Neural progenitor cell (in vitro differentiated cells): ENCODE measurements at regions not wholly inside any gene's neighbourhood (a gene's known extent, or its start where the extent isn't known, plus 50 kb on each side); places are given as distances from the start of the nearest gene placed in this dataset.

Source experiments
- CTCF ChIP-seq: fragments of 200-600 bp; sonication (generic); IDR thresholded peaks from 2 replicates; pipeline ENCODE4 v1.5.1; 2017; ENCODE audit warnings: antibody characterized with exemption, mild to moderate bottlenecking
- EZH2 ChIP-seq: fragments of 200-600 bp; sonication (generic); IDR thresholded peaks from 2 replicates; pipeline ENCODE4 v1.6.1; 2017; ENCODE audit warnings: antibody characterized with exemption, mild to moderate bottlenecking, moderate library complexity
- EZH2phosphoT487 ChIP-seq: fragments of 200-600 bp; sonication (generic); IDR thresholded peaks from 2 replicates; pipeline ENCODE4 v1.6.1; 2017; ENCODE audit warnings: antibody characterized with exemption

GRCh38 chr3:150302246-150302645 is 105.9 kb upstream of the TSC22D2 start:
- TF ChIP-seq EZH2 (no peak), CTCF (no peak), EZH2phosphoT487 (no peak)
